Superior temporal gyrus (tissue), 1 donor: ENCODE measurements at regions not wholly inside any gene's neighbourhood (a gene's known extent, or its start where the extent isn't known, plus 50 kb on each side); places are given as distances from the start of the nearest gene placed in this dataset.
"Not testable (repeated sequence)": the region's sequence is repeated elsewhere in the genome, so short reads cannot be mapped to it uniquely, and the experiment has no call there.

Experiments
- DNase-seq: peaks from one replicate; pipeline ENCODE4 v3.0.0-alpha.2; 2016; ENCODE audit errors: extremely low spot score

DNA sequence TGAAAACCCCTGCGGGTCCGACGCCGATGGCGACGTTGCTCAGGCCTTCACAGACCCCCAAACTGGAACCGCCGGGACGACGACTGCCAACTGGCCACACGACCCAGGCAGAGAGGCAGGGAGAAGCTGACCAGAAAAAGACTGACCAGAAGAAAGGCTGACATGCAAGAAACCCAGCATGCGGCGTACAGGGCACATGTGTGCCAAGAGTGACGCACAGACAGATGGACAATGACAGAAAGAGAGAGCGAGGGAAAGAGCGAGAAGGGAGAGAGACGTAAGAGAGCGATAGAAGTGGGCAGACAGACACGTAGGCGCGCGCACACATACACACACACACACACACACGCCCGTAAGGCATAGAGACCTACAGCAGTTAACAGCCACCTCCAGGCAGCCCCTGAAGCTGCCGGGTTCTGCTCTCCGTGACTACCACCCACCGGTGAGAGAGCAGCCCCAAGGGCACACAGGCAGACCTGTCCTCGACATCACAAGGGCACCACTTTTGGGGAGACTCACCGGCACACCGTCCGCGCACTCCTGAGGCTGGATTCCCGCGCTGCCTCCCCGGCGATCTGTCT, 67.2 kb upstream of the ZNF527 start:
- DNase-seq, result no peak

- DNase-seq, result peak; percentile 11
Measured at GRCh38 chr19:37304190-37304883, 66.6 kb upstream of the ZNF527 start.

- DNase-seq, result no peak
Measured at GRCh38 chr19:37304884-37305255, 66.0 kb upstream of the ZNF527 start.

DNA sequence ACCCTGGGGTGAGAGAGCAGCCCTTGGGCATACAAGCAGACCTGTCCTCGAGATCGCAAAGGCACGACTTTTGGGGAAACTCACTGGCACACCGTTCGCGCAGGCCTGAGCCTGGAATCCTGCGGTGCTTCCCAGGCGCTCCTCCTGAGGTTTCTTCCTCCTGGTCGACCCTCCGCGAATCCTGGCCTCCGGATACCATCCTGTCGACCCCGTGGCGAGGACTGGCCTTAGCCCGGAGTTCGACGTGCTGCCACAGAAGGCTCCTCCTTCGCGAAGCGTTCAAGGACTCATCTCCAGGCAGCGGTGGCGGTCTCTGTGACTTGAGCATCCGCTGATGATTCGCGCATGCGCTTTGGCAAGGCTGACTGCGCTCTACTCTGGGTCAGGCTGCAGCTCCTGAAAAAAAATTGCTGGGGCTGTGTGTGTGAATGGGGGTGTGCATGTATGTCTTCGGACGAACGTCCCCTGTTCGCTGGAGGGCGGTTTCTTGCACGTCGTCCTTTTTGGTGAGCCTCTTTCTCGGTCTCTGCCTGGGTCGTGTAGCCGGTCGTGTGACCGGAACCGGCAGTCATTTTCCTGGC, 64.4 kb upstream of the ZNF527 start:
- DNase-seq, result no peak

- no peak for DNase-seq
Measured at GRCh38 chr19:37309834-37310575, 60.9 kb upstream of the ZNF527 start.

DNA sequence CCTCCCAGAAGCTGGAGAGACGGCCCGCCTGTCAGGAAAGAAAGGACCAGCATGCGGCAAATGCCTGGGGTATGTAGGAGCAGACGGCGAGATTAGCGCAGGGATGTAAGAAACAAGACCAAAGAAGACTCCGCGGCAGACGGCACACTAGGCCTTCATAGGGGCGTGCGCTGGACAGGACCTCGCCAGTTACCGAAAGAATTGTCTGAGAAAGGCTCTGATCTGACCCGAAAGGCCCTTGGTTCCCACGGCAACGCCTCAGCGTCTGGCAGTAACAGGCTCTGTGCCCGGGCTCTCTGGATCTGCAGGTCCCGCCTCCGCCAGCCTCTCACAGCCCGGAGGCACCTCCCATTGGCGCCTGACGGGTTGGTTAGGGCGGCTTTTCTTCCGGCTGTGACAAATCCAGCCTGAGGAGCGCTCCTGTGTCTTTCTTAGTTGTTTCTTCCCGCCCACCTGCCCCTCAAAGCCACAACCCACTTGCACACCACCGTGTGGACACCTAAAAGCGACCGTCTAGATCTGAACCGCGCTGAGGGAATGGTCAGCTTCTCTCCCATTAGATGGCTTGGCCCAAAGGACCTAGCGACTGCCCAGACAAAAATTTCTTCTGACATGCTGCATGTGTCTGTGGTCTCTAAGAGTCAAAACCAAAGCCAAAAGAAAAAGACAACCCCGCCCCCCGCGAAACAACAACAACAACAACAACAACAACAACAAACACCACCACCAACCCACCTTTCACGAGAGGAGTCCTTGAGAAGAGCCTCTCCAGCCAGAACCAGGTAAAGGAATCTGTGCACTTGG, 58.2 kb upstream of the ZNF527 start:
- DNase-seq, result peak; percentile 32

DNA sequence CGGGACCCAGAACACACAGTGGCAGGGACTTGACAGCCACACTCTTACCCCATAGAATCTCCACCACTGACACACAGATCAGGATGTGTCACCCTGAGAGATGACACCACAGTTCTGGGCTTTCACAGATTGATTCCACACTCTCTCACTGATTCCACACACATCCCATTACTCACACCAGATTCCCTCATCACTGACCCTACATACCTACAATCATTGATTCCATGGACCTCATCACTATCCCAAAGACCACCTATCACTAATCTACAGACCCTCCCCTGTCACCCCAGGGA, 57.6 kb upstream of the ZNF527 start:
- DNase-seq, result no peak

DNA sequence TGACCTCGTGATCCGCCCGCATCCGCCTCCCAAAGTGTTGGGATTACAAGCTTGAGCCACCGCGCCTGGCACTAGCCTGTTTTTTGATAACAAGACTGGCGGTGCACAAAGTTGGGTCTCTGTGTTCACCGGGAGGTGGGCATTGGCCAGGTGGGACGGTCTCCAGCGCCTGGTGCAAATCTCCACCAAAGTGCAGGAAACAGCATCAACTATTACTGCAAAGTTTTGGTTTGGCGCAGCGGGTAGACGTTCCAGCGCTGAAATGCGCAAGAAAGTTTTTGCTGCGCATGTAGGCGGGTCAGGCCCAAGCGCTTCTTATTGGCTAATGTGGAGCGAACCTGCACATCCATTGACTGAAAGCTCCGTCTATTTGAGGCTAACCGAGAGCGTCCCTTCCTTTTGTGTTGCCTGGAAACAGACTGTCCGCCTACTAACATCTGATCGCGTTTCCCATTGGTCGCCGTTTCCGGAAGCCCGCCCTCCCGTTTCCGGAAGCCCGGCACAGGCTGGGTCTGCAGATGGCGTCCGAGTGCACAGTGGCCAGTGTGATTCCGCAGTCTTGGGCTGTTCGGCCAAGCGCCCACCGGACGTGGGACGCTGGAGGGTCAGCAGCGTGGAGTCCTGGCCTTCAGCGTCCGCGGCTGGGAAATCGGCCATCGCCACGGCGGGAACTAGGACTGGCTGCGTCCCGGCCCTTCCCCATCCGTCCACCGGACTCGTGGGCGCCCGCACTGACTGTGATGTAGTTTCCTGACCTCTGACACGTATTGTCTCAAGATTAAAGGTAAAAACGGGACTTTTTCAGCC, 53.3 kb upstream of the ZNF527 start:
- peak; percentile 98 for DNase-seq

DNA sequence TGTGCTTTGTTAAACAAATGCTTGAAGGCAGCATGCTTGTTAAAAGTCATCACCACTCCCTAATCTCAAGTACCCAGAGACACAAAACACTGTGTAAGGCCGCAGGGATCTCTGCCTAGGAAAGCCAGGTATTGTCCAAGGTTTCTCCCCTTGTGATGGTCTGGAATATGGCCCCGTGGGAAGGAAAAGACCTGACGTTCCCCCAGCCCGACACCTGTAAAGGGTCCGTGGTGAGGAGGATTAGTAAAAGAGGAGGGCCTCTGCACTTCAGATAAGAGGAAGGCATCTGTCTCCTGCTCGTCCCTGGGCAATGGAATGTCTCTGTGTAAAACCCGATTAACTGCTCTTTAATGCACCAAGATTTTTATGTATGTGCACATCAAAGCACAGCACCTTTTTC, 49.9 kb upstream of the ZNF527 start:
- not testable (repeated sequence) for DNase-seq
